Upper lobe of right lung (tissue), 1 donor: ENCODE measurements at regions not wholly inside any gene's neighbourhood (a gene's known extent, or its start where the extent isn't known, plus 50 kb on each side); places are given as distances from the start of the nearest gene placed in this dataset.

ENCODE experiments used
- ATAC-seq: fragments of 200-7000 bp; cut with Tn5 transposase; one replicate; pipeline ENCODE4 v1.9.1; 2020; ENCODE audit warnings: mild to moderate bottlenecking, moderate library complexity
- DNase-seq: peaks from one replicate; pipeline ENCODE4 v3.0.0-alpha.2; 2020
- H3K27ac ChIP-seq: fragments of 200-600 bp; one replicate; pipeline ENCODE4 v1.8.0; 2022
- H3K27me3 ChIP-seq: fragments of 200-600 bp; one replicate; pipeline ENCODE4 v1.8.0; 2022; ENCODE audit warnings: mild to moderate bottlenecking
- H3K36me3 ChIP-seq: fragments of 200-600 bp; one replicate; pipeline ENCODE4 v1.8.0; 2022
- H3K4me1 ChIP-seq: fragments of 200-600 bp; one replicate; pipeline ENCODE4 v1.8.0; 2022
- H3K4me3 ChIP-seq: fragments of 200-600 bp; one replicate; pipeline ENCODE4 v1.8.0; 2022; ENCODE audit warnings: mild to moderate bottlenecking
- H3K9me3 ChIP-seq: fragments of 200-600 bp; one replicate; pipeline ENCODE4 v1.8.0; 2022
- intact Hi-C: fragments of 100-400 bp; cut with DNase I; formaldehyde crosslinking; loops from one replicate; pipeline ENCODE4 v1.11.0; 2022
- TF ChIP-seq, protein P1 (sequence below): fragments of 200-600 bp; IDR thresholded peaks from one replicate; pipeline ENCODE4 v1.8.0; 2022; ENCODE audit warnings: antibody characterized with exemption
- donor health status: DM: no; HTN: yes; CAD: no; lungs with severe emphysema.

- Histone ChIP-seq H3K27ac (no peak overlapping the region), H3K27me3 (no peaks in the 10 kb centered on the region), H3K4me3 (no peak overlapping the region), H3K4me1 (no peaks in the 10 kb centered on the region), H3K36me3 (no peaks in the 10 kb centered on the region), H3K9me3 (no peaks in the 10 kb centered on the region)
- ATAC-seq (no peak), DNase-seq (no peak)
- TF ChIP-seq, protein P1, sequence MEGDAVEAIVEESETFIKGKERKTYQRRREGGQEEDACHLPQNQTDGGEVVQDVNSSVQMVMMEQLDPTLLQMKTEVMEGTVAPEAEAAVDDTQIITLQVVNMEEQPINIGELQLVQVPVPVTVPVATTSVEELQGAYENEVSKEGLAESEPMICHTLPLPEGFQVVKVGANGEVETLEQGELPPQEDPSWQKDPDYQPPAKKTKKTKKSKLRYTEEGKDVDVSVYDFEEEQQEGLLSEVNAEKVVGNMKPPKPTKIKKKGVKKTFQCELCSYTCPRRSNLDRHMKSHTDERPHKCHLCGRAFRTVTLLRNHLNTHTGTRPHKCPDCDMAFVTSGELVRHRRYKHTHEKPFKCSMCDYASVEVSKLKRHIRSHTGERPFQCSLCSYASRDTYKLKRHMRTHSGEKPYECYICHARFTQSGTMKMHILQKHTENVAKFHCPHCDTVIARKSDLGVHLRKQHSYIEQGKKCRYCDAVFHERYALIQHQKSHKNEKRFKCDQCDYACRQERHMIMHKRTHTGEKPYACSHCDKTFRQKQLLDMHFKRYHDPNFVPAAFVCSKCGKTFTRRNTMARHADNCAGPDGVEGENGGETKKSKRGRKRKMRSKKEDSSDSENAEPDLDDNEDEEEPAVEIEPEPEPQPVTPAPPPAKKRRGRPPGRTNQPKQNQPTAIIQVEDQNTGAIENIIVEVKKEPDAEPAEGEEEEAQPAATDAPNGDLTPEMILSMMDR: no peak
- intact Hi-C loops: no loop called here
Measured at GRCh38 chr18:47586418-47587070, 335.1 kb upstream of the SKOR2 start.

DNA sequence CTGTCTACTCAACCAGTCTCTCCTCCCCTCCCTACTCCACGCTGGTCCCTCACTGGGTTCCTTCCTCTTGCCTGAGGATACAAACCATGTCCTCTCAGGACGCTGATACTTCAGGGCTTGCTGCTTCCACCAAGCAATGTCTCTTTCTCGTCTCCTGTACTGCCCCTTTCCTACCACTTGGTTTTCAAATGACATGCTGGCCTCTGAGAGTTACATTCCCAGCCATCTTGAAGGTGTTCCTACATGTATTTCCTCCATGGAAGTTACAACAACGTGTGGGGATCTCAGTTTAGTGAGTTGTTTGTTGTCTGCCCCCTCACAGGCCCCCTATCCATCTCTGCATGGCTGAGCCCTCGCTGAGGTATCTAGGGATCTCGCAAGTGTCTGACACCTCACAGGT, 334.5 kb upstream of the SKOR2 start:
- no peak overlapping the region for H3K4me3 ChIP-seq
- TF ChIP-seq, protein P1: no peak
- no peaks in the 10 kb centered on the region for H3K9me3 ChIP-seq
- H3K36me3 ChIP-seq: no peaks in the 10 kb centered on the region
- no peaks in the 10 kb centered on the region for H3K27me3 ChIP-seq
- ATAC-seq (no peak), DNase-seq (no peak)
- H3K4me1 ChIP-seq: no peaks in the 10 kb centered on the region
- intact Hi-C loops: no loop called here
- no peak overlapping the region for H3K27ac ChIP-seq

- Histone ChIP-seq H3K9me3 (no peaks in the 10 kb centered on the region), H3K4me3 (no peak overlapping the region), H3K36me3 (no peaks in the 10 kb centered on the region), H3K27ac (no peak overlapping the region), H3K27me3 (no peaks in the 10 kb centered on the region), H3K4me1 (no peaks in the 10 kb centered on the region)
- intact Hi-C loops: no loop called here
- TF ChIP-seq, protein P1: no peak
- no peak for DNase-seq
- no peak for ATAC-seq
Measured at GRCh38 chr18:47585136-47585535, 333.7 kb upstream of the SKOR2 start.

- Histone ChIP-seq H3K27ac (no peak overlapping the region), H3K4me1 (no peaks in the 10 kb centered on the region), H3K36me3 (no peaks in the 10 kb centered on the region), H3K4me3 (no peak overlapping the region), H3K9me3 (no peaks in the 10 kb centered on the region), H3K27me3 (no peaks in the 10 kb centered on the region)
- TF ChIP-seq, protein P1: no peak
- DNase-seq (no peak), ATAC-seq (peak; percentile 37)
- intact Hi-C loops: no loop called here
Measured at GRCh38 chr18:47582093-47582492, 330.6 kb upstream of the SKOR2 start.

DNA sequence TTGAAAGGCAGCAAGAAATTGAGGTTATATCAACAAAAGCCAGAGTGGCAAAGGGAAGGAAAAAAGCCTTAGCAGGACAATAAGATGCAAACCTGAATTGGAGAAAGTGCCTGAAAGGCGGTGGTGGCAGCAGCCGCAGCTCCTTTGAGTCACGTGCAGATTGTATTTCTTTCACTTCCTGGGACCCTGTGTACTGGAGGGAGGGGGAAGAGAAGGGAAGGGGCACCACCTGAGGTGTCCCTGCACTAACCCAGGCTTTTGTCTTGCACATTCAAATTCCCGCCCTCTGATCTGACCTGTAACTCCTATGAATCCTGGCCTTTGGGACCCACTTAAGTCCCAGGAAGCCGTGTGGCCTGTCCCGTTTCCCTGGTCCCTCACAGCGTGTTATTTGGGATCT, 326.1 kb upstream of the SKOR2 start:
- no peak overlapping the region for H3K4me3 ChIP-seq
- H3K9me3 ChIP-seq: no peaks in the 10 kb centered on the region
- no peaks in the 10 kb centered on the region for H3K4me1 ChIP-seq
- H3K36me3 ChIP-seq: no peaks in the 10 kb centered on the region
- no peak for DNase-seq
- H3K27me3 ChIP-seq: no peaks in the 10 kb centered on the region
- TF ChIP-seq, protein P1: no peak
- intact Hi-C loops: no loop called here
- H3K27ac ChIP-seq: no peak overlapping the region
- ATAC-seq: no peak

- Histone ChIP-seq H3K9me3 (no peaks in the 10 kb centered on the region), H3K27ac (no peak overlapping the region), H3K4me1 (no peaks in the 10 kb centered on the region), H3K36me3 (no peaks in the 10 kb centered on the region), H3K4me3 (no peak overlapping the region), H3K27me3 (no peaks in the 10 kb centered on the region)
- intact Hi-C loops: no loop called here
- DNase-seq (no peak), ATAC-seq (no peak)
- TF ChIP-seq, protein P1: no peak
Measured at GRCh38 chr18:47574966-47575365, 323.5 kb upstream of the SKOR2 start.
